SK-N-SH (cell line): ENCODE measurements at regions not wholly inside any gene's neighbourhood (a gene's known extent, or its start where the extent isn't known, plus 50 kb on each side); places are given as distances from the start of the nearest gene placed in this dataset.

Experiments used
- CTCF ChIA-PET: fragments of 300-600, 350-600 bp; formaldehyde crosslinking; extraction: SDS; loops from one replicate; lab custom pipeline; 2021; lab: Yijun Ruan, JAX
- POLR2A ChIA-PET: fragments of 350-600 bp; sonication (Branson Sonifier 250); formaldehyde crosslinking; extraction: SDS; loops from one replicate; lab custom pipeline; 2020; ENCODE audit warnings: antibody characterized with exemption, inconsistent platforms; lab: Yijun Ruan, JAX
- DNase-seq: peaks from one replicate; pipeline ENCODE4 v3.0.0; 2012
- H2AFZ ChIP-seq: fragments of 200-600 bp; sonication (generic); 2 replicates; pipeline ENCODE4 v1.8.1; 2016; ENCODE audit warnings: antibody characterized with exemption, mild to moderate bottlenecking, low read depth
- H3F3A ChIP-seq: fragments of 200-600 bp; sonication (generic); replicated peaks from 2 replicates; pipeline ENCODE3; 2016; ENCODE audit warnings: antibody characterized with exemption, mild to moderate bottlenecking; ENCODE audit not compliant: insufficient read depth
- H3K27ac ChIP-seq, 2 experiments: fragments of 200-500 bp in 1 of 2; fragments of 200-600 bp in 1 of 2; sonication (Bioruptor generic) in 1 of 2; sonication (generic), shearing (Covaris generic) in 1 of 2; 2 replicates each; pipeline versions ENCODE4 v1.5.1 to v1.6.1; 2014 to 2016; ENCODE audit warnings: low read depth in 2 of 2, inconsistent platforms in 1 of 2, low read length in 1 of 2, mild to moderate bottlenecking in 1 of 2, mixed read lengths in 1 of 2
- H3K27me3 ChIP-seq: fragments of 200-600 bp; sonication (generic), shearing (Covaris generic); 2 replicates; pipeline ENCODE4 v1.6.1; 2016; ENCODE audit warnings: mixed run types; ENCODE audit not compliant: insufficient read depth
- H3K36me3 ChIP-seq, 2 experiments: fragments of 200-500 bp in 1 of 2; fragments of 200-600 bp in 1 of 2; sonication (Bioruptor generic) in 1 of 2; sonication (generic) in 1 of 2; replicated peaks in 1 of 2; 2 replicates each; pipeline versions ENCODE3 to v1.5.1; 2014 to 2016; ENCODE audit warnings: low read length in 1 of 2, mild to moderate bottlenecking in 1 of 2; ENCODE audit not compliant: insufficient read depth in 2 of 2, control insufficient read depth in 1 of 2
- H3K4me1 ChIP-seq, 2 experiments: fragments of 200-500 bp in 1 of 2; fragments of 200-600 bp in 1 of 2; sonication (Bioruptor generic) in 1 of 2; sonication (generic), shearing (Covaris generic) in 1 of 2; 2 replicates each; pipeline versions ENCODE4 v1.5.1 to v1.6.1; 2014 to 2016; ENCODE audit warnings: low read depth in 1 of 2, low read length in 1 of 2, mixed run types in 1 of 2; ENCODE audit not compliant: insufficient read depth in 2 of 2, control insufficient read depth in 1 of 2
- H3K4me2 ChIP-seq: fragments of 200-600 bp; sonication (generic), shearing (Covaris generic); 2 replicates; pipeline ENCODE4 v1.6.1; 2017; ENCODE audit warnings: mixed run types
- H3K4me3 ChIP-seq, 2 experiments: fragments of 200-500 bp in 1 of 2; fragments of 200-600 bp in 1 of 2; sonication (Bioruptor generic) in 1 of 2; sonication (generic), shearing (Covaris generic) in 1 of 2; 2 replicates each; pipeline versions ENCODE4 v1.5.1 to v1.8.1; 2014 to 2016; ENCODE audit warnings: low read depth in 2 of 2, inconsistent platforms in 1 of 2, low read length in 1 of 2, mild to moderate bottlenecking in 1 of 2, mixed read lengths in 1 of 2, moderate library complexity in 1 of 2
- H3K79me2 ChIP-seq: fragments of 200-600 bp; sonication (generic); 2 replicates; pipeline ENCODE4 v1.8.1; 2017; ENCODE audit warnings: mild to moderate bottlenecking; ENCODE audit not compliant: insufficient read depth
- H3K9ac ChIP-seq: fragments of 200-600 bp; sonication (generic); 2 replicates; pipeline ENCODE4 v1.6.1; 2017; ENCODE audit warnings: mixed run types
- H3K9me2 ChIP-seq: fragments of 200-600 bp; sonication (generic); 2 replicates; pipeline ENCODE4 v1.6.1; 2017; ENCODE audit warnings: mixed run types
- H3K9me3 ChIP-seq: fragments of 200-600 bp; sonication (generic); 2 replicates; pipeline ENCODE4 v1.6.1; 2017; ENCODE audit warnings: mixed run types, mild to moderate bottlenecking, moderate library complexity
- H4K20me1 ChIP-seq: fragments of 200-600 bp; sonication (generic); 2 replicates; pipeline ENCODE4 v1.6.1; 2017; ENCODE audit warnings: mild to moderate bottlenecking, mixed run types; ENCODE audit not compliant: insufficient read depth
- CTCF ChIP-seq: fragments of 200-600 bp; sonication (generic); IDR thresholded peaks from 2 replicates; pipeline ENCODE4 v1.6.1; 2017; ENCODE audit warnings: antibody characterized with exemption, mild to moderate bottlenecking, moderate library complexity
- EZH2phosphoT487 ChIP-seq: fragments of 200-600 bp; sonication (generic); IDR thresholded peaks from 2 replicates; pipeline ENCODE4 v1.6.1; 2017; ENCODE audit warnings: low read depth, mixed run types, mild to moderate bottlenecking, antibody characterized with exemption, moderate library complexity, borderline replicate concordance
- FOXJ3 ChIP-seq: sonication (generic); formaldehyde crosslinking; IDR thresholded peaks from 2 replicates; pipeline ENCODE4 v1.5.1; 2020; ENCODE audit warnings: mild to moderate bottlenecking, missing genetic modification reagents
- GABPA ChIP-seq: IDR thresholded peaks from 2 replicates; pipeline ENCODE4 v1.4.0; 2012; ENCODE audit warnings: low read depth, mild to moderate bottlenecking
- IRF3 ChIP-seq: fragments of 150-350 bp; IDR thresholded peaks from 2 replicates; pipeline ENCODE4 v1.6.1; 2016; ENCODE audit warnings: mild to moderate bottlenecking, low read depth, low read length
- JUND ChIP-seq: IDR thresholded peaks from 2 replicates; pipeline ENCODE4 v1.4.0; 2012
- MXI1 ChIP-seq: IDR thresholded peaks from 2 replicates; pipeline ENCODE4 v1.6.1; 2012; ENCODE audit warnings: mild to moderate bottlenecking, low read depth, low read length, improper control_type of control experiment
- NFIC ChIP-seq: IDR thresholded peaks from 2 replicates; pipeline ENCODE4 v1.4.0; 2012; ENCODE audit warnings: borderline replicate concordance
- NRF1 ChIP-seq: IDR thresholded peaks from 2 replicates; pipeline ENCODE4 v1.6.1; 2012; ENCODE audit warnings: low read depth, mild to moderate bottlenecking, low read length
- POLR2AphosphoS5 ChIP-seq: IDR thresholded peaks from 2 replicates; pipeline ENCODE4 v1.6.1; 2012; ENCODE audit warnings: low read depth, low read length
- RAD21 ChIP-seq: IDR thresholded peaks from 2 replicates; pipeline ENCODE4 v1.6.1; 2012; ENCODE audit warnings: mild to moderate bottlenecking, low read length
- REST ChIP-seq: IDR thresholded peaks from 2 replicates; pipeline ENCODE4 v1.6.1; 2012; ENCODE audit warnings: mild to moderate bottlenecking, low read depth, low read length, moderate library complexity
- RXRA ChIP-seq: IDR thresholded peaks from 2 replicates; pipeline ENCODE4 v1.4.0; 2012; ENCODE audit warnings: low read depth, mild to moderate bottlenecking, borderline replicate concordance
- SIN3A ChIP-seq: IDR thresholded peaks from 2 replicates; pipeline ENCODE4 v1.6.1; 2012; ENCODE audit warnings: low read depth, mild to moderate bottlenecking, low read length, moderate library complexity, borderline replicate concordance
- TAF1 ChIP-seq: IDR thresholded peaks from 2 replicates; pipeline ENCODE4 v1.6.1; 2012; ENCODE audit warnings: low read depth, mild to moderate bottlenecking, low read length, moderate library complexity, borderline replicate concordance
- TCF12 ChIP-seq: IDR thresholded peaks from 2 replicates; pipeline ENCODE4 v1.4.0; 2012
- USF1 ChIP-seq: IDR thresholded peaks from 2 replicates; pipeline ENCODE4 v1.4.0; 2012; ENCODE audit warnings: low read depth, borderline replicate concordance
- YY1 ChIP-seq: IDR thresholded peaks from 2 replicates; pipeline ENCODE4 v1.4.0; 2012; ENCODE audit warnings: low read depth, mild to moderate bottlenecking
- ZBTB33 ChIP-seq: IDR thresholded peaks from 2 replicates; pipeline ENCODE4 v1.4.0; 2012; ENCODE audit warnings: low read depth, borderline replicate concordance
- WGBS: methylation state at CpG from one replicate; pipeline ENCODE4 v1.1.6; 2017; ENCODE audit warnings: low lambda C conversion rate; 5-methylcytosine and 5-hydroxymethylcytosine counted together

GRCh38 chrX:7720519-7720918, 122.5 kb upstream of the VCX start:
- ChIA-PET CTCF (no interaction called here), POLR2A (no interaction called here)
- no peak overlapping the region for H3K4me2 ChIP-seq
- no peak overlapping the region for H3K4me3 ChIP-seq
- H3K27ac ChIP-seq = no peak overlapping the region
- no peaks in the 10 kb centered on the region for H3K27me3 ChIP-seq
- no peaks in the 10 kb centered on the region for H4K20me1 ChIP-seq
- no peaks in the 10 kb centered on the region for H3F3A ChIP-seq
- H3K79me2 ChIP-seq = no peaks in the 10 kb centered on the region
- no peaks in the 10 kb centered on the region for H3K36me3 ChIP-seq
- H3K9me3 ChIP-seq = no peaks in the 10 kb centered on the region
- H3K9me2 ChIP-seq = no peaks in the 10 kb centered on the region
- H2AFZ ChIP-seq = no peak overlapping the region
- no peak overlapping the region for H3K9ac ChIP-seq
- no peaks in the 10 kb centered on the region for H3K4me1 ChIP-seq
- DNase-seq = no peak
- TF ChIP-seq IRF3 (no peak), FOXJ3 (CRISPR knock-in tag) (no peak), USF1 (no peak), MXI1 (no peak), ZBTB33 (no peak), GABPA (no peak), NRF1 (no peak), POLR2AphosphoS5 (no peak), YY1 (no peak), RXRA (no peak), RAD21 (no peak)
- TF ChIP-seq, all 33 proteins: peak for 0

- 2% methylated on average over 2 of the region's 2 CpGs for WGBS
- no peak for TF ChIP-seq JUND
- TF ChIP-seq TAF1 = no peak
- TF ChIP-seq REST = no peak
- no peak for TF ChIP-seq NFIC
- no peak for TF ChIP-seq IRF3
- TF ChIP-seq TCF12 = no peak
- TF ChIP-seq CTCF = no peak
- no peak for TF ChIP-seq SIN3A
- no peak for TF ChIP-seq RAD21
- no peak for TF ChIP-seq EZH2phosphoT487
- no peak for TF ChIP-seq GABPA
Measured at GRCh38 chrX:7714351-7714750, 128.6 kb upstream of the VCX start.

More at GRCh38 chrX:7714351-7714750, 128.6 kb upstream of the VCX start:
- no peak for DNase-seq
- H3K27ac ChIP-seq = no peak overlapping the region
- H3K9me2 ChIP-seq = no peaks in the 10 kb centered on the region
- ChIA-PET CTCF (no interaction called here), POLR2A (no interaction called here)
- no peak overlapping the region for H2AFZ ChIP-seq
- H3K9ac ChIP-seq = no peak overlapping the region
- no peaks in the 10 kb centered on the region for H3K4me1 ChIP-seq
- H3K4me3 ChIP-seq = no peak overlapping the region
- no peaks in the 10 kb centered on the region for H3K79me2 ChIP-seq
- H3F3A ChIP-seq = no peaks in the 10 kb centered on the region
- no peaks in the 10 kb centered on the region for H3K36me3 ChIP-seq
- no peaks in the 10 kb centered on the region for H3K27me3 ChIP-seq
- no peaks in the 10 kb centered on the region for H4K20me1 ChIP-seq
- H3K4me2 ChIP-seq = no peak overlapping the region
- no peaks in the 10 kb centered on the region for H3K9me3 ChIP-seq
